CD14-positive monocyte (primary cell): ENCODE measurements at regions not wholly inside any gene's neighbourhood (a gene's known extent, or its start where the extent isn't known, plus 50 kb on each side); places are given as distances from the start of the nearest gene placed in this dataset.

Experiments used
- DNase-seq, 3 donors: peaks; one replicate each; pipeline ENCODE4 v3.0.0-alpha.2; 2011 to 2022
- H2AFZ ChIP-seq: 2 replicates; pipeline ENCODE4 v1.6.0; 2012; ENCODE audit warnings: mild to moderate bottlenecking, low read depth, low read length, inconsistent platforms; ENCODE audit not compliant: insufficient read depth, poor library complexity, severe bottlenecking
- H3K27ac ChIP-seq, 2 donors: 1 replicate in 1 of 2; 2 replicates in 1 of 2; pipeline ENCODE4 v1.5.1; 2012 to 2013; ENCODE audit warnings: low read length in 2 of 2, control low read depth in 1 of 2, inconsistent platforms in 1 of 2, low read depth in 1 of 2, mild to moderate bottlenecking in 1 of 2
- H3K27me3 ChIP-seq, 2 donors: one replicate each; pipeline versions ENCODE4 v1.6.0 to v1.6.1; 2011 to 2013; ENCODE audit warnings: low read length in 2 of 2; ENCODE audit not compliant: control insufficient read depth in 2 of 2, insufficient read depth in 2 of 2
- H3K36me3 ChIP-seq, 2 donors: replicated peaks in 1 of 2; 1 replicate in 1 of 2; 2 replicates in 1 of 2; pipeline versions ENCODE4 v1.5.1 to v1.6.1; 2012 to 2013; ENCODE audit warnings: low read length in 2 of 2, control low read depth in 1 of 2, inconsistent platforms in 1 of 2, mild to moderate bottlenecking in 1 of 2; ENCODE audit not compliant: insufficient read depth in 2 of 2, control insufficient read depth in 1 of 2
- H3K4me1 ChIP-seq, 2 donors: 1 replicate in 1 of 2; 2 replicates in 1 of 2; pipeline versions ENCODE4 v1.5.1 to v1.6.1; 2012 to 2013; ENCODE audit warnings: low read length in 2 of 2, control low read depth in 1 of 2, inconsistent platforms in 1 of 2, mild to moderate bottlenecking in 1 of 2, moderate library complexity in 1 of 2; ENCODE audit not compliant: insufficient read depth in 2 of 2, control insufficient read depth in 1 of 2
- H3K4me2 ChIP-seq: replicated peaks from 2 replicates; pipeline ENCODE3; 2012; ENCODE audit warnings: low read length, moderate library complexity, mild to moderate bottlenecking; ENCODE audit not compliant: poor library complexity, severe bottlenecking; ENCODE audit errors: extremely low read depth
- H3K4me3 ChIP-seq, 3 experiments: fragments of 200-600 bp in 1 of 3; sonication (generic) in 1 of 3; replicated peaks in 1 of 3; 1 replicate in 2 of 3; 2 replicates in 1 of 3; pipeline ENCODE4 v1.5.1; 2011 to 2013; ENCODE audit warnings: low read length in 3 of 3, mild to moderate bottlenecking in 3 of 3, control low read depth in 2 of 3, low read depth in 2 of 3, inconsistent platforms in 1 of 3, moderate library complexity in 1 of 3
- H3K79me2 ChIP-seq: 2 replicates; pipeline ENCODE4 v1.6.0; 2012; ENCODE audit warnings: mild to moderate bottlenecking, control low read depth, inconsistent platforms, low read length, moderate library complexity; ENCODE audit not compliant: insufficient read depth
- H3K9ac ChIP-seq: 2 replicates; pipeline ENCODE4 v1.6.0; 2017; ENCODE audit warnings: low read length, mild to moderate bottlenecking; ENCODE audit not compliant: insufficient read depth, poor library complexity, severe bottlenecking
- H3K9me3 ChIP-seq, 2 donors: replicated peaks in 1 of 2; 1 replicate in 1 of 2; 2 replicates in 1 of 2; pipeline versions ENCODE4 v1.5.1 to v1.6.1; 2012 to 2013; ENCODE audit warnings: low read length in 2 of 2, control low read depth in 1 of 2; ENCODE audit not compliant: control insufficient read depth in 1 of 2, insufficient read depth in 1 of 2
- H4K20me1 ChIP-seq: 2 replicates; pipeline ENCODE4 v1.6.0; 2012; ENCODE audit warnings: mild to moderate bottlenecking, low read length, control low read depth, moderate library complexity; ENCODE audit not compliant: insufficient read depth
- H3K27ac Mint-ChIP-seq, 7 donors: one replicate each; pipeline ENCODE4 v1.8.0; 2020; ENCODE audit warnings: mild to moderate bottlenecking in 7 of 7, mixed read lengths in 7 of 7, moderate library complexity in 6 of 7, inconsistent platforms in 2 of 7
- H3K27me3 Mint-ChIP-seq, 3 donors: one replicate each; pipeline ENCODE4 v1.8.0; 2021 to 2022; ENCODE audit warnings: low read depth in 3 of 3, mild to moderate bottlenecking in 3 of 3, mixed read lengths in 3 of 3, moderate library complexity in 3 of 3, inconsistent platforms in 1 of 3
- H3K36me3 Mint-ChIP-seq, 2 donors: one replicate each; pipeline ENCODE4 v1.8.0; 2020; ENCODE audit warnings: mixed read lengths in 2 of 2, inconsistent platforms in 1 of 2, mild to moderate bottlenecking in 1 of 2
- H3K4me1 Mint-ChIP-seq: one replicate; pipeline ENCODE4 v1.8.0; 2020; ENCODE audit warnings: mild to moderate bottlenecking, mixed read lengths
- H3K4me3 Mint-ChIP-seq, 2 donors: one replicate each; pipeline ENCODE4 v1.8.0; 2020; ENCODE audit warnings: mild to moderate bottlenecking in 2 of 2, mixed read lengths in 2 of 2, moderate library complexity in 1 of 2
- H3K9me3 Mint-ChIP-seq, 7 donors: one replicate each; pipeline ENCODE4 v1.8.0; 2020 to 2022; ENCODE audit warnings: mixed read lengths in 7 of 7, mild to moderate bottlenecking in 6 of 7, moderate library complexity in 6 of 7, inconsistent platforms in 2 of 7
- WGBS: methylation state at CpG from one replicate; pipeline ENCODE4 v1.1.5; 2013; ENCODE audit warnings: missing lambda C conversion rate; ENCODE audit not compliant: insufficient coverage; 5-methylcytosine and 5-hydroxymethylcytosine counted together
- intact Hi-C, 2 donors: fragments of 100-400 bp; cut with micrococcal nuclease; formaldehyde crosslinking; loops; one replicate each; pipeline versions ENCODE4 v1.15.0 to v1.15.1; 2023
- TF ChIP-seq, protein P1 (sequence below): fragments of 200-600 bp; IDR thresholded peaks from one replicate; pipeline ENCODE4 v1.8.0; 2022; ENCODE audit warnings: antibody characterized with exemption, mild to moderate bottlenecking

DNA sequence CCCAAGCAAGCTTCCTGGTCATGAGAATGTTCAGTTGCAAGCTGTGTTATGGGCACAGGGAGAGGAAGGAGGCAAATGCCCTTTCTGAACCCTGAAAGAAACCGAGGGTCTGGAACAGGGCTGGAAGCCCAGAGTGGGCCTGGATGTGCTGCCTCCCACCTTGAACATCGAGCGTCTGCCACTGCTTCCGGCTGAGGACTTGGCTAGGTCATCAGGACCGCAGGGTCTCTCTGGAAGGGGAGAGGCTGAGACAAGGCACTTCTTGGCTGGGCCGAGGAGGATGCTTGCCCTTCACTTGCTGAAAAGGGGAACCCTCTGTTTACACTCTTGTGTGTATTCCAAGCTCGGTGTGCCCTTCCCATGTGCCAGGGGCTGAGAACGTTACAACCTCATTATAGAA is 168.0 kb upstream of the C1orf174 start:
- H2AFZ ChIP-seq = no peak overlapping the region
- no peak overlapping the region for H3K9ac ChIP-seq
- WGBS = 89% methylated on average over 6 of the region's 8 CpGs
- H3K27ac Mint-ChIP-seq = no peak overlapping the region
- H3K4me2 ChIP-seq = no peak overlapping the region
- no peak overlapping the region for H3K4me3 Mint-ChIP-seq
- no peak overlapping the region for H3K27ac ChIP-seq
- no peaks in the 10 kb centered on the region for H3K4me1 Mint-ChIP-seq
- intact Hi-C loops = no loop called here
- H3K9me3 ChIP-seq = peaks cover 0 to 11% of the 10 kb centered on the region in 2 donors
- no peaks in the 10 kb centered on the region for H3K79me2 ChIP-seq
- no peak overlapping the region for H3K4me3 ChIP-seq
- no peaks in the 10 kb centered on the region for H3K36me3 ChIP-seq
- no peak for DNase-seq
- peaks cover 0 to 2% (median 0%) of the 10 kb centered on the region in 7 donors for H3K9me3 Mint-ChIP-seq
- H4K20me1 ChIP-seq = no peaks in the 10 kb centered on the region
- H3K27me3 Mint-ChIP-seq = peaks cover 1 to 4% (median 3%) of the 10 kb centered on the region in 3 donors
- no peaks in the 10 kb centered on the region for H3K4me1 ChIP-seq
- no peaks in the 10 kb centered on the region for H3K36me3 Mint-ChIP-seq
- no peaks in the 10 kb centered on the region for H3K27me3 ChIP-seq
- TF ChIP-seq, protein P1, sequence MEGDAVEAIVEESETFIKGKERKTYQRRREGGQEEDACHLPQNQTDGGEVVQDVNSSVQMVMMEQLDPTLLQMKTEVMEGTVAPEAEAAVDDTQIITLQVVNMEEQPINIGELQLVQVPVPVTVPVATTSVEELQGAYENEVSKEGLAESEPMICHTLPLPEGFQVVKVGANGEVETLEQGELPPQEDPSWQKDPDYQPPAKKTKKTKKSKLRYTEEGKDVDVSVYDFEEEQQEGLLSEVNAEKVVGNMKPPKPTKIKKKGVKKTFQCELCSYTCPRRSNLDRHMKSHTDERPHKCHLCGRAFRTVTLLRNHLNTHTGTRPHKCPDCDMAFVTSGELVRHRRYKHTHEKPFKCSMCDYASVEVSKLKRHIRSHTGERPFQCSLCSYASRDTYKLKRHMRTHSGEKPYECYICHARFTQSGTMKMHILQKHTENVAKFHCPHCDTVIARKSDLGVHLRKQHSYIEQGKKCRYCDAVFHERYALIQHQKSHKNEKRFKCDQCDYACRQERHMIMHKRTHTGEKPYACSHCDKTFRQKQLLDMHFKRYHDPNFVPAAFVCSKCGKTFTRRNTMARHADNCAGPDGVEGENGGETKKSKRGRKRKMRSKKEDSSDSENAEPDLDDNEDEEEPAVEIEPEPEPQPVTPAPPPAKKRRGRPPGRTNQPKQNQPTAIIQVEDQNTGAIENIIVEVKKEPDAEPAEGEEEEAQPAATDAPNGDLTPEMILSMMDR = no peak

DNA sequence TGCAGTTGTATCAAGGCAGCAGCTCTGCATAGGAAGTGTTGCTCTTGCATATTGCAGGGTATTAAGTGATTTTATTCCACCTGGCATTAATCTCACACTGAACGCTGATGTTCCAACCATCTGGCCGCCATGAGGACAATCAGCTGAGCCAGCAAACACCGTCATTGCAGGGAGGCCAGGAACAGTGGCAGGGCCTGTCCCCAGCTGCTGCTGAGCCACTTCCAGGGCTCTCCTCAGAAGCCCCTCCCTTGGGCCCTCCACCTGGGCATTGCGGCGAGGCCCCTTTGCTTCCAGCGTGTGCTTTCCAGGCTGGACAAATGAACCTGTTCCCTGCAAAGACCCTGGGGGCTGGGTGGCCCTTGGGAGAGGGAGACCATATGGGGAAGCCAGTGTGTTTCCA is 171.6 kb upstream of the C1orf174 start:
- Histone ChIP-seq H3K4me3 (no peak overlapping the region), H3K9ac (no peak overlapping the region), H3K79me2 (no peaks in the 10 kb centered on the region), H3K36me3 (no peaks in the 10 kb centered on the region), H4K20me1 (no peaks in the 10 kb centered on the region), H3K27me3 (no peaks in the 10 kb centered on the region), H3K9me3 (peaks cover 0 to 3% of the 10 kb centered on the region in 2 donors), H2AFZ (no peak overlapping the region), H3K4me2 (no peak overlapping the region), H3K27ac (no peak overlapping the region), H3K4me1 (no peaks in the 10 kb centered on the region)
- 81% methylated on average over 4 of the region's 6 CpGs for WGBS
- no peaks in the 10 kb centered on the region for H3K4me1 Mint-ChIP-seq
- no peak for DNase-seq
- no peaks in the 10 kb centered on the region for H3K36me3 Mint-ChIP-seq
- no peak overlapping the region for H3K4me3 Mint-ChIP-seq
- intact Hi-C loops = no loop called here
- no peak overlapping the region for H3K27ac Mint-ChIP-seq
- H3K9me3 Mint-ChIP-seq = peaks cover 0 to 3% (median 0%) of the 10 kb centered on the region in 7 donors
- peaks cover 5 to 7% (median 6%) of the 10 kb centered on the region in 3 donors for H3K27me3 Mint-ChIP-seq
- TF ChIP-seq, protein P1 = no peak
